Central memory CD8-positive, alpha-beta T cell (primary cell): ENCODE measurements at regions not wholly inside any gene's neighbourhood (a gene's known extent, or its start where the extent isn't known, plus 50 kb on each side); places are given as distances from the start of the nearest gene placed in this dataset.
"Not testable (repeated sequence)": the region's sequence is repeated elsewhere in the genome, so short reads cannot be mapped to it uniquely, and the experiment has no call there.

Source experiments
- ATAC-seq: fragments of 150-1000 bp; cut with Tn5 transposase; replicated peaks from 2 replicates; pipeline ENCODE4 v1.10.0; 2022; ENCODE audit warnings: mild to moderate bottlenecking, moderate FRiP score, moderate number of reproducible peaks; ENCODE audit not compliant: poor library complexity, severe bottlenecking; ENCODE audit errors: extremely low read depth
- DNase-seq, 2 donors: peaks; one replicate each; pipeline ENCODE4 v3.0.0; 2021; ENCODE audit warnings: low spot score in 2 of 2
- H3K27ac Mint-ChIP-seq: one replicate; pipeline ENCODE4 v1.8.0; 2022; ENCODE audit warnings: low read depth, mild to moderate bottlenecking, moderate library complexity, mixed read lengths
- H3K27me3 Mint-ChIP-seq: one replicate; pipeline ENCODE4 v1.8.0; 2022; ENCODE audit warnings: mixed read lengths
- H3K36me3 Mint-ChIP-seq: one replicate; pipeline ENCODE4 v1.8.0; 2022; ENCODE audit warnings: mild to moderate bottlenecking, moderate library complexity, mixed read lengths; ENCODE audit not compliant: insufficient read depth
- H3K4me1 Mint-ChIP-seq: one replicate; pipeline ENCODE4 v1.8.0; 2022; ENCODE audit warnings: mixed read lengths
- H3K4me3 Mint-ChIP-seq: one replicate; pipeline ENCODE4 v1.8.0; 2022; ENCODE audit warnings: mild to moderate bottlenecking, moderate library complexity, mixed read lengths
- H3K9me3 Mint-ChIP-seq: one replicate; pipeline ENCODE4 v1.8.0; 2022; ENCODE audit warnings: mixed read lengths

DNA sequence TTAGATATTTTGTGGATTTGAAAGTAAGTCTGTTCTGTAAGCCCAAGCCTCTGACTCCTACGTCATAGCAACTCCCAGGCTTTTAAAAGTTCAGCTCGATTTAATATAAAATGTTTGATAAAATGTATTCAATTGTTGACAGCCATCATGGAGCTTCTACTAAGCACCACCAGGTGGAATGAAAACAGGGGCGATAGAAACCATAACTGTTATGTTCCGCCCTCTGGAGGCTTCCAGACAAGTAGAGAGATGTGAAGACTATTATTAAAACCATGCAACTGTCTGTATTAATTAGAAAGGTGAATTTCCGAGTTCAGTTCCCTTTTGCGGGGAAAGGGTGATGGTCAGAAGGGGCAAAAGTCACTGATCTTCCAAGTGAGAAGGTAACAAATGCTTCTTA, 292.2 kb downstream of the NR2F2 start:
- Mint-ChIP-seq H3K4me1 (no peaks in the 10 kb centered on the region), H3K27me3 (no peaks in the 10 kb centered on the region), H3K27ac (no peak overlapping the region), H3K9me3 (no peaks in the 10 kb centered on the region), H3K4me3 (no peak overlapping the region), H3K36me3 (no peaks in the 10 kb centered on the region)
- DNase-seq, result no peak
- no peak for ATAC-seq

- no peak for DNase-seq
- Mint-ChIP-seq H3K27me3 (no peaks in the 10 kb centered on the region), H3K27ac (no peak overlapping the region), H3K4me1 (no peaks in the 10 kb centered on the region), H3K36me3 (no peaks in the 10 kb centered on the region), H3K4me3 (no peak overlapping the region), H3K9me3 (no peaks in the 10 kb centered on the region)
- no peak for ATAC-seq
Measured at GRCh38 chr15:96625256-96625655, 294.8 kb downstream of the NR2F2 start.

- Mint-ChIP-seq H3K27ac (no peak overlapping the region), H3K4me3 (no peak overlapping the region), H3K36me3 (no peaks in the 10 kb centered on the region), H3K27me3 (no peaks in the 10 kb centered on the region), H3K9me3 (no peaks in the 10 kb centered on the region), H3K4me1 (no peaks in the 10 kb centered on the region)
- DNase-seq (no peak), ATAC-seq (no peak)
Measured at GRCh38 chr15:96627031-96627568, 296.6 kb downstream of the NR2F2 start.

DNA sequence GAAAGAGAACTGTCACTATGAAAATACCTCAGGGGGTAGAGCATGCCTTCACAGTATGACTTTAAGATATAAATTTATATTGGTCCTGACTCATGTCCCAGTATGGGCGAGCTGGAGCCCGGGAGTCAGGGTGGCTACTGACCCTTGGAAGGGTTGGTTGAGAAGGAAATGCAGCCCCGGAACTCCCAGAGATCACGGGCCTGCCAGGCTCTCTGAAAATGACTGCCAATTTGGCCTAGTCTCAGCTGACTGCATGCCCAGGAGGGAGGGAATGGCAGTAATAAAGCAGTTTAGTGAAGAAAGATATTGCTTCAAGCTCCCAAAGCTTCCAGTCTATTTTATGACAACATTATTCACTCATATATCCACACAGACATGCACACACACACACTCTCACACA, 299.0 kb downstream of the NR2F2 start:
- H3K27me3 Mint-ChIP-seq, result no peaks in the 10 kb centered on the region
- no peak overlapping the region for H3K4me3 Mint-ChIP-seq
- H3K4me1 Mint-ChIP-seq, result no peaks in the 10 kb centered on the region
- H3K36me3 Mint-ChIP-seq, result no peaks in the 10 kb centered on the region
- DNase-seq, result no peak
- H3K27ac Mint-ChIP-seq, result no peak overlapping the region
- no peak for ATAC-seq
- H3K9me3 Mint-ChIP-seq, result no peaks in the 10 kb centered on the region

DNA sequence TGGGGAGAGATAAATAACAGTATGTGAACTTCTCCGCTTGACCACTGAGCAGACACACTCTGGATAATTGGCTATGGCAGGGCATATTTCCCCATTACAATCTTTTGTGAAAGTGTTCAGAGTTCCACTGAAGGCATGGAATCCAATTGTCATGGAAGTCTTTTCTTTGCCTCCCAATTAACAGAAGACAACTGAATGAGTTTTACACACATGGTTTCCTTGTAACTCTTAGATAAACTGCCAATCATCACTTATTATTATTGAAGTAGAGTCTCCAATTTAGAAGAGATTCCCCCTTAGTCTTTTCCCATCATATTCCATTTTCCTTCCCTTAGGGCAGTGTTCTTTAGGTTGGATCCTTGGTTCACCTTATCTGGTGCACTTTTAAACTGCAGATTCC, 308.3 kb downstream of the NR2F2 start:
- no peaks in the 10 kb centered on the region for H3K9me3 Mint-ChIP-seq
- no peaks in the 10 kb centered on the region for H3K27me3 Mint-ChIP-seq
- no peaks in the 10 kb centered on the region for H3K4me1 Mint-ChIP-seq
- no peak overlapping the region for H3K27ac Mint-ChIP-seq
- no peak for ATAC-seq
- no peaks in the 10 kb centered on the region for H3K36me3 Mint-ChIP-seq
- DNase-seq, result no peak
- no peak overlapping the region for H3K4me3 Mint-ChIP-seq

DNA sequence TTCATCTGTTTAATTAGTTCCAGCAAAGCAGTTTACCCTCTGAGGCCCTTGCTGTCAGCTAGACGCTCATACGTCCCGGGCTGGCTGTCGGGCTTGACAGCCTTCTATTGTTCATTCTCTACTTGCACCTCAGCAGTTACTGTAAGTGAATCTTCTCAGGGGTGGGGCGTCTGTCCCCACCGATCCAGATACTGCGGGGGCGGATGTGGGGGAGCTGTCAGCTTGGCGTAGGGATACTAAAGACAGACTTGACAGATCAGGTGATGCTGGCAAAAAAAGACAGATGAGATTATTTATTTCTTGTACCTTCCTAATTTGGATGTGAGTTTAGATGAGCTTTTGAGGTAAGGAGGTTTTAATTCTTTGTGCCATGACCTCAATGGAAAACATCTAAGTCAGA, 315.3 kb downstream of the NR2F2 start:
- no peaks in the 10 kb centered on the region for H3K4me1 Mint-ChIP-seq
- H3K9me3 Mint-ChIP-seq, result peaks cover 17% of the 10 kb centered on the region
- no peak overlapping the region for H3K4me3 Mint-ChIP-seq
- no peaks in the 10 kb centered on the region for H3K36me3 Mint-ChIP-seq
- no peaks in the 10 kb centered on the region for H3K27me3 Mint-ChIP-seq
- no peak for ATAC-seq
- no peak overlapping the region for H3K27ac Mint-ChIP-seq
- DNase-seq, result no peak

GRCh38 chr15:96648866-96649265, 318.4 kb downstream of the NR2F2 start:
- Mint-ChIP-seq H3K27ac (no peak overlapping the region), H3K4me1 (no peaks in the 10 kb centered on the region), H3K4me3 (no peak overlapping the region), H3K9me3 (peaks cover 33% of the 10 kb centered on the region), H3K27me3 (peaks cover 10% of the 10 kb centered on the region), H3K36me3 (no peaks in the 10 kb centered on the region)
- ATAC-seq, result no peak
- DNase-seq, result no peak

DNA sequence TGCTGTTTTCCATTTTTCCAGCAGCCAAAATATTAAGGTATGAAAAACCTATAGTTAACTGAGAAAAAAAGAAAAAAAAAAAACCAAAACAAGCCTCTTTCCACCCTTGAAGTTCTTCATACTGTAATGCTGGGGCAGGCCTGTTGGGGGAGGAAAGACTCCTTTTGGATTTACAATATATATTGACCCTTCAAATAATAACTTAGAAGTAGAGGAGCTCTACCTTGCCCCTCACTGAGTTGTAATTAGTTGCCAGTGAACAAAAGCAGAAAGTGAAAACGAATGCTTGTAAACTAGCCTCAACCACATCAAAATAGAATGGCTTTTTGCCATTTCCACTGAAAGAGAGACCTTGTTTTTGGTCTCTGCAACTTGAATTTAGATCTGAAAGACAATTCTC, 326.6 kb downstream of the NR2F2 start:
- Mint-ChIP-seq H3K4me1 (no peaks in the 10 kb centered on the region), H3K36me3 (no peaks in the 10 kb centered on the region), H3K27me3 (peaks cover 10% of the 10 kb centered on the region), H3K27ac (no peak overlapping the region), H3K4me3 (no peak overlapping the region), H3K9me3 (peaks cover 15% of the 10 kb centered on the region)
- DNase-seq (no peak), ATAC-seq (no peak)

GRCh38 chr15:96666979-96667378, 336.5 kb downstream of the NR2F2 start:
- H3K4me1 Mint-ChIP-seq, result not testable (repeated sequence)

DNA sequence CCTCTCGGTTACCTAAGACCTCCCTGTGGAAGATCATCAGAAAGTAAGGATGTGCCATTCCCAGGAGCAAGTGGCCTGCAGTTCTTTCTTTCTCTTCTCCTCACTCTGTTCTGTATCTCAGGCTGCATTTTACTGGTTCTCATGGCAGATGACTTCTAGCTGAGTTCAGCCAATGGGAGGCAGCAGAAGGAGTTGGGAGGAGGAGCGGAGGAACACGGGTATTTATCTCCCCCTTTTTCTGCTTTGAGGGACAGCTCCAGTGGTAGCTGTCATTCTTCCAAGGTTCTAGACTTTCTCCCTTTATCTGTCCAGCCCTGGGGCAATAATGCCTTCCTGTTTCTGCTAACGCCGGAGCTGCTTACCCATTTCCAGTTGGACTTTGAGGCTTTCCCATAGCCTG, 339.9 kb downstream of the NR2F2 start:
- no peaks in the 10 kb centered on the region for H3K36me3 Mint-ChIP-seq
- DNase-seq (no peak), ATAC-seq (no peak)
- no peak overlapping the region for H3K27ac Mint-ChIP-seq
- H3K4me3 Mint-ChIP-seq, result no peak overlapping the region
- H3K4me1 Mint-ChIP-seq, result no peaks in the 10 kb centered on the region
- H3K9me3 Mint-ChIP-seq, result no peaks in the 10 kb centered on the region
- no peaks in the 10 kb centered on the region for H3K27me3 Mint-ChIP-seq

More at GRCh38 chr15:96666979-96667378, 336.5 kb downstream of the NR2F2 start:
- not testable (repeated sequence) for H3K36me3 Mint-ChIP-seq, H3K9me3 Mint-ChIP-seq, ATAC-seq, DNase-seq, H3K4me3 Mint-ChIP-seq, H3K27ac Mint-ChIP-seq, H3K27me3 Mint-ChIP-seq

- no peak overlapping the region for H3K27ac Mint-ChIP-seq
- ATAC-seq (no peak), DNase-seq (no peak)
- no peaks in the 10 kb centered on the region for H3K27me3 Mint-ChIP-seq
- no peaks in the 10 kb centered on the region for H3K9me3 Mint-ChIP-seq
- H3K4me1 Mint-ChIP-seq, result no peaks in the 10 kb centered on the region
- no peaks in the 10 kb centered on the region for H3K36me3 Mint-ChIP-seq
- H3K4me3 Mint-ChIP-seq, result no peak overlapping the region
Measured at GRCh38 chr15:96672629-96673028, 342.1 kb downstream of the NR2F2 start.

- Mint-ChIP-seq H3K9me3 (no peaks in the 10 kb centered on the region), H3K36me3 (no peaks in the 10 kb centered on the region), H3K4me3 (no peak overlapping the region), H3K4me1 (no peaks in the 10 kb centered on the region), H3K27ac (no peak overlapping the region), H3K27me3 (no peaks in the 10 kb centered on the region)
- no peak for DNase-seq
- ATAC-seq, result no peak
Measured at GRCh38 chr15:96678386-96678785, 347.9 kb downstream of the NR2F2 start.

DNA sequence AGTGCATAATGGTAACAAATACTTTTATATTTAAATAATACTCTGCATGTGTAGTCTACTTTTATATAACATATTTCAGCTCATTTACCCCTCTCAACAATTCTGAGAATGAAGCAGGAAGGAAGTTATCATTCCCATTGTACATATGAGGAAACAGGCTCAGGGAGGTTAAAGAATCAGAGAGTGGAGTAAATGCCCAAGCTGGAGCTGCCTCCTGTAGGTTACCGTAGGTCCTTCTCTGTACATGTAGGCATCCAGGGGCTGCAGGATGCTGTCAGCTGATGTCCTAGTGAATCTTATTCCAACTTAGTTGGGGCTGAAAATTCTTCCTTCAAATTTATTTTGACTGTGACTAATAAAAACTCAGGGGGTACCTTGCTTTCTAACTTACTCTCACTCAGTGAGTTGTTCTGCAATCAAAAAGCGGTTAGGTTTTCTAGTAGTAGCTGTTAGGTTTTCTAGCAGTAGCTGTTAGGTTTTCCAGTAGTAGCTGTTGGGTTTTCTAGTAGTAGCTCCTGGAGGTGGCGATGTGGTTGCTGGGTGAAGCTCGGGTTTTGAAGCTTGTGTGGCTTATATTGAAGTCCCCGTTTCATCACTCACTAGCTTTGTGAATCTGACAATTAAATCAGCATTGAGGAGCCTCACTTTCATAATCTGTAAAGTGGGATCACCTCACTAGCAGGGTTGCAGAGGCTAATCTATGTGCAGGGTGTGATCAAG, 357.0 kb downstream of the NR2F2 start:
- Mint-ChIP-seq H3K4me3 (no peak overlapping the region), H3K9me3 (peaks cover 6% of the 10 kb centered on the region), H3K27ac (no peak overlapping the region), H3K27me3 (no peaks in the 10 kb centered on the region), H3K36me3 (no peaks in the 10 kb centered on the region), H3K4me1 (no peaks in the 10 kb centered on the region)
- ATAC-seq (no peak), DNase-seq (no peak)
